HG03039 (cell line): ENCODE measurements at regions not wholly inside any gene's neighbourhood (a gene's known extent, or its start where the extent isn't known, plus 50 kb on each side); places are given as distances from the start of the nearest gene placed in this dataset.
"Not testable (repeated sequence)": the region's sequence is repeated elsewhere in the genome, so short reads cannot be mapped to it uniquely, and the experiment has no call there.

Experiments
- ATAC-seq: cut with Tn5 transposase; IDR thresholded peaks from one replicate; pipeline ENCODE4 v1.9.1; 2021; ENCODE audit warnings: mild to moderate bottlenecking, moderate library complexity; ENCODE audit not compliant: unreplicated experiment

GRCh38 chr11:119586181-119586580 lies 142.8 kb downstream of the NECTIN1 start:
- no peak for ATAC-seq

DNA sequence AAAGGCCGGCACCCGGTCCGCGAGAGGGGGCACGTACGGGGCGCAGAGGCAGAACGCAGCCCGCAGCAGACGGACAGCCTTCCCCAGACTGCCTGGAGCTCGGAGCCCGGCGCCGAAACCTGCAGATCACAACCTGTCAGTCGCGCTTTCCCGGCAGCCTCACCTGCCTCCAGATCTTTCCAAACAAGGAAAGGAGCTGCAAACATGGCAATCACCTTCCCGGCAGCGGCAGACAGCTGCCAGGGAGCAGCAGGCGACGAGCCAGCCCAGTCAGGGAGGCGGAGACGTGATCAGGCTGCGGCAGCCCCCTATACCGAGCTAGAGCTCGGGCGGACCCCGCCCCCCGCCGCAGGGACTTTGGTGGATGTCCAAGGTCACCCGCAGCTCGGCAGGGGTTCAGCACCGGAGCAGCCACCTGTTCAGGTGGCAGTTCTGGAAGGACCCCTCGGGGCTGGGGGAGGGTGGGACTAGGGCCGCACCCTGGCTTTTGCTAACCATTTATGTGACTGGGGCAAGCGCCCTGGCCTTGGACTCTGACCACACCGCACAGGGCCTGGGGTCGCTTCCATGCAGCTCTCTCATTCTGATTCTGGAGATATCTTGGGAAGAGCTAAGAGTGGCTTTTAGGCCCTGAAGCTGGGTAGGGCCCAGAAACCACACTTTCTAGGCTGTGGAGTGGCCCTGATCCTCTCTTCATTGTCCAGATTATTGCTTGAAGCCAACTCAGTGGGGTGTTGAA lies 143.8 kb downstream of the NECTIN1 start:
- no peak for ATAC-seq

- ATAC-seq: no peak
Observed at GRCh38 chr11:119584193-119585042, 144.6 kb downstream of the NECTIN1 start.

- no peak for ATAC-seq
Observed at GRCh38 chr11:119583585-119583984, 145.4 kb downstream of the NECTIN1 start.

- not testable (repeated sequence) for ATAC-seq
Observed at GRCh38 chr11:119581396-119581795, 147.6 kb downstream of the NECTIN1 start.

DNA sequence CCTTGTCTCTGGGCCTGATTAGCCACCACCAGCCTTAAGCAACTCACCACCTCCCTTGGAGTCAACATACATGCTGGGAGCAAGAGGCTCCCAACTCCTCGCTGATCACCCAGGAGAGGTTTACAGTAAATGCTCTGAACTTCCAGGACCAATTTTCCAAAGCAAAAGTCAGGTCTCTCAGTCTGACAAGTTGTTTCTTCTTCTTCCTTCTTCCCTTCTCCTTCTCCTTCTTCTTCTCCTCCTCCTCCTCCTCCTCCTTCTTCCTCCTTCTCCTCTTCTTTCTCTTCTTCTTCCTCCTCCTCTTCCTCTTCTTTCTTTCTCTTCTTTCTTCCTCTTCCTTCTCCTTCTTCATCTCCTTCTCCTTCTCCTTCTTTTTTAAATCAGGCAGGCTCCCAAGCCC lies 148.2 kb downstream of the NECTIN1 start:
- ATAC-seq: no peak

- no peak for ATAC-seq
Observed at GRCh38 chr11:119580081-119580480, 148.9 kb downstream of the NECTIN1 start.

- no peak for ATAC-seq
Observed at GRCh38 chr11:119578521-119579191, 150.3 kb downstream of the NECTIN1 start.

GRCh38 chr11:119573858-119574257 lies 150.9 kb upstream of the THY1 start:
- no peak for ATAC-seq

- ATAC-seq: no peak
Observed at GRCh38 chr11:119572481-119573424, 149.8 kb upstream of the THY1 start.

- no peak for ATAC-seq
Observed at GRCh38 chr11:119571311-119571710, 148.3 kb upstream of the THY1 start.

DNA sequence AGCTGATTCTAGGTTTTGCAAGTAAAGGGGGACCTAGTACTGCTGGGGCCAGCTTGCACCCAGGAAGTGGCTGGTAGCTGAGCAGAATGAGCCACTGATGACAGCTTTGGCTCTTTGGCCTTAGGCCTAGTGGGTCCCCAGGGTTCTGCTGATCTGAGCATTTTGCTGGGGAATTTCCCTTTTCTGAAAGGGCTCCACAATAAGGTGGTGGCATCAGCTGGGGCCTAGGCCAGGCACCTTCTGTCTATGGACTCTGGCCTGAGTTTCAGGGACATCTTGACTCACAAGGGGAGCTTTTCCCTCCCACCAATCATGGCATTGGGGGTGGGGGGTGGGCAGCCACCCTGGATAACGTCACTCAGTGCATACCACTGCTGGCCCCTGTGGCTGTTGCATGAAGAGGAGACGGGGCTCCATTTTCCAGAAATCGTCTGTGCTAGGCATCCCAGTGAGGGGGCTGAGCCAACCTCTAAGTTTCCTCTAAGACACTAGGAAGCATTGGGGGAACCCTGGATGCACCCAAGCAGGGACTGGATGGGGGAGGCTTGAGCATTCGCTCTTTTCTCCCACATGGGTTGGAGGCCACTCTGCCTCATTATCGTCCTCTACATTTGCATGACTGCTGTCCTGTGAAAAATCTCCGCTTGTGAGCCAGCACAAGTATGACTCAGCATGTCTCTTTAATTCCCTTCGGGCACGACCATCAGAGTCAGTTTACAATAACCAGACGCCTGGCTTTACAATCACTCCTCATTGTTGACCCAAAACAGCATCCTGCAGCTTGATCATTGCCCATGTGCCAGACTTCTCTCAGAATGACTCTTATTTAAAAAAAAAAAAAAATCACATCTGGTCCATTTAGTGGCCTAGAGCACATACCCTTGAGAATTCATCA lies 145.0 kb upstream of the THY1 start:
- ATAC-seq: no peak

GRCh38 chr11:119566319-119566718 lies 143.3 kb upstream of the THY1 start:
- ATAC-seq: no peak

- not testable (repeated sequence) for ATAC-seq
Observed at GRCh38 chr11:119565693-119566092, 142.7 kb upstream of the THY1 start.

DNA sequence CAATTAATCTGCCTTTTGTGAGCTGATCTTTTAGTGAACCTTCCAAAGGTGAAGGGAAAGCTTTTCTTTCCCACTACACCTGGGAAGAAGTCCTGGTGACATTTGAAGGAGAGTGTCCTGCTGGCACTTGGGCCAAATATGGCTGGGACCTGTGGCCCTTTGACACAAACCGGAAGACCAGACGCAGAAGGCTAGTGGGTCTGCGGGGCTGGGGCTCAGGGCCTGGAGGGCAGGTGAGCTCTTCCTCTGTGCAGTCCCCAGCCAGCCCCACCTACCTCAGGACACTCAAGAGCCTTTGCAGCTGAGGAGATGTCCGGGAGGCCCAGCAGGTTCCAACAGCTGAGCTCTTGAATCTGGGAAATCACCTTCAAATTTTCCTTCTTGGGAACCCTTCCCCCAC lies 138.0 kb upstream of the THY1 start:
- no peak for ATAC-seq

GRCh38 chr11:119560291-119560690 lies 137.3 kb upstream of the THY1 start:
- ATAC-seq: no peak

DNA sequence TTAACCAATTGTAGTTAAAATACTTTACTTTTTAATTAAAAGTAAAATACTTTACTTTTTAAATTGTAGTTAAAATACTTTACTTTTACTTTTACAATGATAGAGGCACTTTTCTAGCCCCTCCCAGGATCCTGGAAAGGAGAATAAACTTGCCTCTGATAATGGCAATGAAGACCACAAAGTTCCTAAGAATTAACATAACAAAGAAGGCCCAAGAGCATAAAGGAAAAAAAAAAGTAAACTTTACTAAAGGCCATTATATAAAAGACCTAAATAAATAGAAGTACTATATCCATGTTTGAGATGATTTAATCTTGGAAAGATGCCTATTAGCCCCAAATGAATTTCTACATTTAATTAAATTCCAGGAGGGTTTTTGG lies 129.1 kb upstream of the THY1 start:
- no peak for ATAC-seq

DNA sequence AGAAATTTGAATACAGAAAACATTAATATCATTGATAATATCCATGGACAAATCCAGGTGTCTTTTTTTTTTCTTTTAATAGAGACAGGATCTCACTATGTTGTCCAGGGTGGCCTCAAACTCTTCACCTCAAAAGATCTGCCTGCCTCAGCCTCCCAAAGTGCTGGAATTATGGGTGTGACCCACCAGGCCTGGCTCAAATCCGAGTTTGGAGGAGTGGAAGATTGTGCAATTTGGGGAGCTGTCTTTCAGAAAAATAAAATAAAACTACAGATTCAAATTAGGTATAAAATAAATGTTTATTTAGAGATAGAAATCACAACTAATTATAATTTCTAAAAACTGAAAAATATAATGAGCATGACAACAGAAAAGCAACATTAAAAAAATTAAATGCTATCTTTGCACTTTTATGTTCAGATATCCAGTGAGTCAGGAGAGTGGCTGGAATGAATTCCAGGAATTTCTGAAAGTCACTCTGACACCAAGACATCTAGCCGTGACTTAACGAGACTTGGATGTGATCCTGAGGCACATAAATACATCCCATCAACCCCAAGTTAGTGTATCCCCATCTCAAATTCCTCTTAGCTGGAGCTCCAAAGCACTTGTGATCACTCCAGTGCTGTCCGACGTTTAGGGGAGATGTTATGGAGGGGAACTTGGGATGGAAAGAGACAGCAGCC lies 128.6 kb upstream of the THY1 start:
- ATAC-seq: no peak
